ENCODE measurements at regions not wholly inside any gene's neighbourhood (a gene's known extent, or its start where the extent isn't known, plus 50 kb on each side); places are given as distances from the start of the nearest gene placed in this dataset.

DNA sequence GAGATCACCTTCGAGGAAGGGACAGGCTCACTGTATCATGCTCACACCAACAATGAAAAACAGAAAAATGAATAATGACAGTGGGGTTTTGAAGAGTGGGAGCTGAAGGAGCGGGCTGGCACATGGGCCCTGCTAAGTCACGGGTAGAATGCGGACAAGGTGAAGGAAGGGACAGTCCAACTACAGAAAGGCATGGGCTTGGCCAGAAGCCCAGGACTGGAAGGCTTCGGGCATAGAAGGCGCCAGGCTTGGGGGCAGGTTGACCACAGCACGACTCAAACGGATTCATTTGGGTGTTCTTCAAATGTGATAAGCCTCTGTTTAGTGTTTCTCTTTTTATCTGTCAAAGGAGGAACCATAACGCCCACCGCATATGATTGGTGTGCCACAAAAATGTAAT lies 509.5 kb downstream of the CCSER2 start:
- intact Hi-C loops (cut with micrococcal nuclease; ENCODE audit: unreplicated experiment) = no loop called here
- TF ChIP-seq, protein P1, sequence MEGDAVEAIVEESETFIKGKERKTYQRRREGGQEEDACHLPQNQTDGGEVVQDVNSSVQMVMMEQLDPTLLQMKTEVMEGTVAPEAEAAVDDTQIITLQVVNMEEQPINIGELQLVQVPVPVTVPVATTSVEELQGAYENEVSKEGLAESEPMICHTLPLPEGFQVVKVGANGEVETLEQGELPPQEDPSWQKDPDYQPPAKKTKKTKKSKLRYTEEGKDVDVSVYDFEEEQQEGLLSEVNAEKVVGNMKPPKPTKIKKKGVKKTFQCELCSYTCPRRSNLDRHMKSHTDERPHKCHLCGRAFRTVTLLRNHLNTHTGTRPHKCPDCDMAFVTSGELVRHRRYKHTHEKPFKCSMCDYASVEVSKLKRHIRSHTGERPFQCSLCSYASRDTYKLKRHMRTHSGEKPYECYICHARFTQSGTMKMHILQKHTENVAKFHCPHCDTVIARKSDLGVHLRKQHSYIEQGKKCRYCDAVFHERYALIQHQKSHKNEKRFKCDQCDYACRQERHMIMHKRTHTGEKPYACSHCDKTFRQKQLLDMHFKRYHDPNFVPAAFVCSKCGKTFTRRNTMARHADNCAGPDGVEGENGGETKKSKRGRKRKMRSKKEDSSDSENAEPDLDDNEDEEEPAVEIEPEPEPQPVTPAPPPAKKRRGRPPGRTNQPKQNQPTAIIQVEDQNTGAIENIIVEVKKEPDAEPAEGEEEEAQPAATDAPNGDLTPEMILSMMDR (IDR thresholded peaks at IDR 0.05; ENCODE audit: unreplicated experiment) = no peak
- no peaks in the 10 kb centered on the region for H3K4me1 Mint-ChIP-seq (ENCODE audit: low read depth, unreplicated experiment)
- H3K27me3 Mint-ChIP-seq (ENCODE audit: unreplicated experiment) = peaks cover 32% of the 10 kb centered on the region
- H3K9me3 Mint-ChIP-seq (ENCODE audit: low read depth, unreplicated experiment) = no peaks in the 10 kb centered on the region
- H3K4me3 Mint-ChIP-seq (ENCODE audit: low read depth, unreplicated experiment) = no peak overlapping the region
- no peaks in the 10 kb centered on the region for H3K36me3 Mint-ChIP-seq (ENCODE audit: insufficient read depth, unreplicated experiment)
- no peak for DNase-seq
- CTCF ChIA-PET = no interaction called here
- no TSS peak for BruUV-seq (replicated peaks)
- no peak overlapping the region for H3K27ac Mint-ChIP-seq (ENCODE audit: unreplicated experiment)

- no TSS peak for BruUV-seq (replicated peaks)
- H3K9me3 Mint-ChIP-seq (ENCODE audit: low read depth, unreplicated experiment) = no peaks in the 10 kb centered on the region
- intact Hi-C loops (cut with micrococcal nuclease; ENCODE audit: unreplicated experiment) = no loop called here
- TF ChIP-seq, protein P1 (IDR thresholded peaks at IDR 0.05; ENCODE audit: unreplicated experiment) = no peak
- H3K27ac Mint-ChIP-seq (ENCODE audit: unreplicated experiment) = no peak overlapping the region
- H3K4me3 Mint-ChIP-seq (ENCODE audit: low read depth, unreplicated experiment) = no peak overlapping the region
- H3K27me3 Mint-ChIP-seq (ENCODE audit: unreplicated experiment) = peaks cover 30% of the 10 kb centered on the region
- CTCF ChIA-PET = no interaction called here
- no peak for DNase-seq
- H3K36me3 Mint-ChIP-seq (ENCODE audit: insufficient read depth, unreplicated experiment) = no peaks in the 10 kb centered on the region
- no peaks in the 10 kb centered on the region for H3K4me1 Mint-ChIP-seq (ENCODE audit: low read depth, unreplicated experiment)
These were observed 510.5 kb downstream of the CCSER2 start for GRCh38 chr10:84838851-84839250.

DNA sequence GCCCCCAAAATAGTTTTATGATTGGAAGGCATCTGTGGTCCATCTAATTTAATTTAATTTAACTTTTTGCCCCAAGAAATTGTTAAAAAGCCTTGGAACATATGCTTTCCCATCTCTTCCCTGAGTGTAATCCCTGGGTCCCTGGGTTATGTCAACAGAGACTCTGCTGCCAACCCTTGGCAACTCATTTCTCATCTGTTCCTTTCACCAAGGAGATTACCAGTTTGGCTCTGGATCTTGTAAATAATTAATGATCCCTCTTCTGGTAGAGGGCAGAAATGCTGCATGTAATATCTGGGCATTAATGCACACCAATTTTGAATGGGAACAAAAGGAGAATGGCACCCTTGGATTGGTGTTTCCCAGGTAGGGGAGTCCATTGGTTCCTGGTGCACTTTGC lies 514.2 kb downstream of the CCSER2 start:
- CTCF ChIA-PET = no interaction called here
- Mint-ChIP-seq H3K27ac (ENCODE audit: unreplicated experiment) (no peak overlapping the region), H3K4me3 (ENCODE audit: low read depth, unreplicated experiment) (no peak overlapping the region), H3K36me3 (ENCODE audit: insufficient read depth, unreplicated experiment) (no peaks in the 10 kb centered on the region), H3K9me3 (ENCODE audit: low read depth, unreplicated experiment) (no peaks in the 10 kb centered on the region), H3K27me3 (ENCODE audit: unreplicated experiment) (no peaks in the 10 kb centered on the region), H3K4me1 (ENCODE audit: low read depth, unreplicated experiment) (no peaks in the 10 kb centered on the region)
- DNase-seq = no peak
- intact Hi-C loops (cut with micrococcal nuclease; ENCODE audit: unreplicated experiment) = no loop called here
- no TSS peak for BruUV-seq (replicated peaks)
- TF ChIP-seq, protein P1 (IDR thresholded peaks at IDR 0.05; ENCODE audit: unreplicated experiment) = no peak

DNA sequence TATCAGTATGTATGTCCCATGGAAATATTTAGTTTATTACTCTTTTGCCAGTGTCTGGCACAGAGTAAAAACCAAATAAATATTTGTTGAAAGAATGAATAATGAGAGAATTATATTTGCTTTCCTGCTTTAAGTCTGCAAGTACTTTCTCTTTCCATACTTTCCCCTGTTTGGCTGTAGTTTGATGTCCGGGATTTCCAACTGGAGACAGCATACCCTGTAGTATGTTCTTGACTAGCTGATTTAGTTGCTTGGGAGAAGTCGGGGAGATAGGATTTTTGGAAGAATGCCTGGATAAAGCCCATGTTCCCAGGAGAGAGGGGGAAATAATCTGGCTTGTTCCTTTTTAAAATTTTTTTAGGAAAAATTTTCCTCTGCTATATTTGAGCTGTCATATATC lies 516.1 kb downstream of the CCSER2 start:
- H3K9me3 Mint-ChIP-seq (ENCODE audit: low read depth, unreplicated experiment) = no peaks in the 10 kb centered on the region
- no peaks in the 10 kb centered on the region for H3K36me3 Mint-ChIP-seq (ENCODE audit: insufficient read depth, unreplicated experiment)
- no peak for DNase-seq
- no peak overlapping the region for H3K27ac Mint-ChIP-seq (ENCODE audit: unreplicated experiment)
- peaks cover 1% of the 10 kb centered on the region for H3K27me3 Mint-ChIP-seq (ENCODE audit: unreplicated experiment)
- CTCF ChIA-PET = no interaction called here
- BruUV-seq (replicated peaks) = no TSS peak
- H3K4me3 Mint-ChIP-seq (ENCODE audit: low read depth, unreplicated experiment) = no peak overlapping the region
- intact Hi-C loops (cut with micrococcal nuclease; ENCODE audit: unreplicated experiment) = no loop called here
- H3K4me1 Mint-ChIP-seq (ENCODE audit: low read depth, unreplicated experiment) = no peaks in the 10 kb centered on the region
- TF ChIP-seq, protein P1 (IDR thresholded peaks at IDR 0.05; ENCODE audit: unreplicated experiment) = no peak
